ENCODE measurements at regions not wholly inside any gene's neighbourhood (a gene's known extent, or its start where the extent isn't known, plus 50 kb on each side); places are given as distances from the start of the nearest gene placed in this dataset.
"Not testable (repeated sequence)": the region's sequence is repeated elsewhere in the genome, so short reads cannot be mapped to it uniquely, and the experiment has no call there.

DNA sequence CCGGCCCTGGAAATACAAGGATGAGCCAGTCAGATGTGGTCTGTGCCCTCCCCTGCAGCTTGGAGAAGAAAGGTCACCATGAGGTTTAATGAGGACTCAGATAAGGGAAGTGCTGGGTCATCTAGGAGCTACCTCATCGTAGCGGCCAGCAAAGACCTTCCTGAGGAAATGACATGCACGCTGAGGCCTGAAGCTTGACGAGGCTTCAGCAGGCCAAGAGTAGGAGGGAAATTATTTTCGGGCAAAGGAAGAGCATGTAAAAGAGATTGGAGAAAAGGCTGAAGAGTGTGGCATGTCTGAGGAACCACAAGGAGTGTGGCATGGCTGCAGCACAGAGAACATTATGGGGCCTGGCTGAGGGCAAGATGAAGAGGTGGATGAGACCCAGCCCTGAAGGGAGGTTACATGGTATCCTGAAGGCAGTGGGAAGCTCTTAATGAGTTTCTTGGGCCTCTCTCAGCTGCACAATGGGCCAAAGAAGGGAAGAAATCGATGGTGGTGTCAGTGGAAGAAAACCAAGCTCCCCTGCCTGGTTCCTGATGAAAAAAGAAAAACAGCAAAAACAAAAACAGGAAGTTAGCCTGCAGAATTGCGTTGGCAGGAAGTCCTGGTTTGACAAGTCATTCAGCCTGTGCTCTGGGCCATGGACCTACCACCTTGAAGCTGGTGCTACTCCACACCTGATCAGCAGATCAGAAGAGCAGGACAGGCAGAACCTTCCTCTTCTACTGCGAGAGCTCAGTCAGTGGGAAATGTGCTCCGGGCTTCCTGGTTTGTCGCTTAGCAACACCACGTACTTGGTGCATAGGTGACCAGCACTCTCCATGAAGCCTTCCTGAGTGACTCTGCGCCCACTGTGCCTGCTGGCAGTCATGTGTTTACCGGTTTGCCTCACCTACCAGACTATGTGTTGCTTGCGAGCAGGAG is 134.5 kb upstream of the KLF3 start:
- no peak for DNase-seq

DNA sequence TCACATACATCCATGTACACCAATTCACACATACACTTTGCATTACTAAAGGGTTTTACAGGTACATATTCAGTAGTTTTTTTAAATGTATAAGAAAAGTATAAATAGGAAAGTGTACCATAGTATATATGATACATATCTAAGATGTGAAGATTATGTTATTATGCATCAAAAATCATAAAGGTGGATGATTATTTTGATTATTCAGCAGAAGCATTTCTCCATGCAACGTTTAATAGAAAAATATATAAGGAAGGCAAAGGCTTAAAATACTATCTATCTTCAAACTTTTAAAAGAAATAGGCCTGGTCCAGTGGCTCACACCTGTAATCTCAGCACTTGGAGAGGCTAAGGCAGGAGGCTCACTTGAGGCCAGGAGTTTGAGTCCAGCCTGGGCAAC is 133.5 kb upstream of the KLF3 start:
- no peak for DNase-seq

GRCh38 chr4:38531141-38531727 is 132.8 kb upstream of the KLF3 start:
- no peak for DNase-seq

- no peak for DNase-seq
Observed at GRCh38 chr4:38532908-38533499, 131.0 kb upstream of the KLF3 start.

DNA sequence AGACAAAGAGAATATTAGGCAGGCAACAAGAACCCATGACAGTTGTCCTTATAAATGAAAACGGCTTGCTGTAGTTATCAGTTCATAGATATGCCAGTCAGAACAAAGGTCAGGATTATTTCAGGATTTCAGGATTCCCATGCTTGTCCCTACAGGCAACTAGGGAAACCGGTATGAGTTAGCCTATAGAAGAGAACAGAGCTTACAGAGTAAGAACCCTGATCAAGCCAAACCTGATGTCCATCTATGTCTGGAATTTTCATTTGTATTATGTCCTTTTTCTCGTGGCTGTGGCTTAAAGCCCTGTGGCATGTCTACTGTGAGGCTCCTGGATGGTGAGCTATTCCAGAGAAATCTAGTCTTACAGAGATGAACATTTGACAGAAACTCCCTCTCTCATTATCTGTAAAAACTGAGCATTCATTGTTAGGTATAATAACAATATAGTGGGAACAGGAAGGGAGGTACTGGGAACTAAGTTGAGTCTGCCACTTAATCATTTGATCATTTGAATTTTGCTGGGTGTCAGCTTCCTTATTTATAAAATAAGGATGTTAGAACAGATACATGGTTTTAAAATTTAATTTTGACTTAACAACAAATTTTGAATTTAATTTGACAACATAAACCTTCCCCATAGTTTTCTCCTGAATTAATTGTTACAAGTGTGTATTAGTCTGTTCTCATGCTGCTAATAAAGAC is 129.5 kb upstream of the KLF3 start:
- DNase-seq, result no peak

GRCh38 chr4:38535071-38535470 is 128.9 kb upstream of the KLF3 start:
- DNase-seq, result not testable (repeated sequence)

- no peak for DNase-seq
Observed at GRCh38 chr4:38535717-38536116, 128.3 kb upstream of the KLF3 start.

- no peak for DNase-seq
Observed at GRCh38 chr4:38536716-38537115, 127.3 kb upstream of the KLF3 start.

- DNase-seq, result no peak
Observed at GRCh38 chr4:38537666-38538065, 126.3 kb upstream of the KLF3 start.

- no peak for DNase-seq
Observed at GRCh38 chr4:38538517-38538916, 125.5 kb upstream of the KLF3 start.

GRCh38 chr4:38539501-38539900 is 124.5 kb upstream of the KLF3 start:
- DNase-seq, result no peak

DNA sequence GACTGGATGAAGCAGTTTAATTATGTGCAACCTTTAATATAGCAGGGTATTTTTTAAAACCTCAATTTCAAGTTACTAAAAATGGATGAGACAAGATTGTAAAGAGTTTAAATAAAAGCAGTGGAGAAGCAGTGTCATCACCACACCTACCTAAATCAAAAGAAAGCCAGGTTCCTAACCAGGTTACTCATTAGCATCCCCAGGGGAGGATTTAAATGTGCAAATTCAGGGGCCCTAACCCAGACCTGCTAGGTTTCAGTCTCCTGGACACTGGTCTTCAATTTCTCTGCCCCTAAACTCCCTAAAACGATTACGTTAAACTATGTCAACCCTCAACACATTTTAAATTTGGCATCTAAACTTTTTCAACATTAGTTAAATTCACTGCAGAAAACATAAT is 116.9 kb upstream of the KLF3 start:
- DNase-seq, result no peak

DNA sequence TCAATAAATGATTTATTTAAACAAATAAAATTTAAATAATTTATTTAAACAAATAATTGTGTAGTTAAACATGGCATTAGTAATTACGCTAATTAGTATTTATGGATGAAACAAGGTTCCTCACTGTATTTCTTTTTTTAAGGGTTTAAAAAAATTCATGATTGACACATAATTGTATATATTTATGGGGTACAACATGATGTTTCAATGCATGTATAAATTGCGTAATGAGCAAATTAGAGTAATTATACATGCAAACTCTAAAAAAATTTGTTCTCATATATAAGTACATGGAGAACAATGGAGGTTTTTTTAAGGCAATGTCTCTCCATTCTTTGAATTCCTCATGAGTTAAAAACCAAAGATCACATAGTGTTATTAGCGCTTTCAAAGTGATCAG is 115.7 kb upstream of the KLF3 start:
- no peak for DNase-seq

GRCh38 chr4:38559374-38559773 is 104.6 kb upstream of the KLF3 start:
- DNase-seq, result no peak

DNA sequence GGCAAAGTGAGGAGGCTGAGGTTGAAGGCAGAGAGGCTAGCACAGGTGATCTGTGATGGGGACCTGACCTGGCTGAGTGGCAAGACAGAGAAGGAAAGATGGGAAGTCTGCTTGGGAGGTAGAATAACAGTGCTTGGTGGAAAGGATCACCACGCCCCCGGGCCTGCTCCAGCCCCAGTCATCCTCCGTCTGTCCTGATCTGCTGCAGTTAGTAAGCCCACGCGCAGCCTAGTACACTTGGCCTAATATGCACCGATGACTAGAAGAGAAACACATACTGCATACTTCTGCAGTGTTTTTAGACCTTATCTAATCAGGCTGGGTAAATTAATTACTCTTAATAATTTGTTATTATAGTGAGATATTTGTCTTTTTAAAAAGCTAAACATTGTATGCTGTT is 103.7 kb upstream of the KLF3 start:
- DNase-seq, result no peak

- DNase-seq, result no peak
Observed at GRCh38 chr4:38560768-38561558, 103.0 kb upstream of the KLF3 start.

DNA sequence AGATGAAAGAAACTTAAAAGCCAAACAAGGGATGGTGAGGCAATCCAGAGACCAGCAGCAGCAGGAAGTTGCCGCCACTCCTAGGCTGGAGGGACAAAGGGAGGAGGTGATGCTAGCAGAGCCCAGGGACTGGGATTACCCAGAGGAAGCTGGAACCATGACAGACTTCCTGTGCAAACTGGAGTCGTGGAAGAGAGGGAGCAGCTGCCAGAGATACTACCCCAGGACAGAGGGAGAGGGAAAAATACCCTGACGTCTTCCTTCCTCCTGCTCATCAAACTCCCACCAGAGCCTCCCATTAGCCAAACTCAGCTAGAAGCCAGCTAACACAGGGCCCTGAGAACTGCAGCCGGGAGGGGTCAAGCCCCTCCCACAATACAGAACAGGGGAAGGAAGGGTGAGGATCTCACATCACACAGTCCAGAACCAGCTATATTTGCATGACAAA is 101.2 kb upstream of the KLF3 start:
- no peak for DNase-seq

DNA sequence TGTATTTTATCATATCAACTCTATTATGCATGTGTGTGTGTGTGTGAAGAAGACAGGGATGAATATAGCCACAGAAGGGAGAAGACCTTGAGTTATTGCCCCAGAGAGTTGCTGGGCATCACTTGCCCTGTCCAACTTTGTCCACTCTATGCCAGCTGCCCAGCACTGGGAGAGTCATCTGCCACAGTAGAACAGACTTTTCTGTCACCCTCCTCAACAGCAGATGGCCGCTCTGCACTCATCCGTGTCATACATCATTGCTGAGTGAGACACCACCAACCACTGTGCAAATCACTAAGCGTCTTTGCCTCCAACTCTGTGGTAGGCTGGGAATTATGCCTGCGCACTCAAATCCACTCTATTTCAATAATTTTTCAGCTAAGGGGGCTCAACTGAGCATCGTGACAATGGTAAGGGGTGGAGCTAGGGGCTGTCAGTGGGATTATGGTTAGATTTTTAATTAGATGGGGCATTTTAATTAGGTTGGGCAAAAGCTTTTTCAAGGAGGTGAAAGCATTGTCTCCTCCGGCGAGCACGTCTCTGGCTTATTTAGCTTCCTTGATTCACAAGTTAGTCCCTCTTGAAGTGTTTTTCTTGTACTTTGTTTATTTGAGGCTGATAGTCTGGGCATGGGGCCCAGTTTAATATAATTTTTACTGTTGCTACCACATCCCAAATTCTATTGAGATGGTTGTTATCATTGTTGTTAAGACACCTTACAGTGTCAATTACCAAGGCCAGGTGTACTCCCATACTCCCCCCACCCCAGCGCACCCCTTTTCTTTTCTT is 100.1 kb upstream of the KLF3 start:
- no peak for DNase-seq

DNA sequence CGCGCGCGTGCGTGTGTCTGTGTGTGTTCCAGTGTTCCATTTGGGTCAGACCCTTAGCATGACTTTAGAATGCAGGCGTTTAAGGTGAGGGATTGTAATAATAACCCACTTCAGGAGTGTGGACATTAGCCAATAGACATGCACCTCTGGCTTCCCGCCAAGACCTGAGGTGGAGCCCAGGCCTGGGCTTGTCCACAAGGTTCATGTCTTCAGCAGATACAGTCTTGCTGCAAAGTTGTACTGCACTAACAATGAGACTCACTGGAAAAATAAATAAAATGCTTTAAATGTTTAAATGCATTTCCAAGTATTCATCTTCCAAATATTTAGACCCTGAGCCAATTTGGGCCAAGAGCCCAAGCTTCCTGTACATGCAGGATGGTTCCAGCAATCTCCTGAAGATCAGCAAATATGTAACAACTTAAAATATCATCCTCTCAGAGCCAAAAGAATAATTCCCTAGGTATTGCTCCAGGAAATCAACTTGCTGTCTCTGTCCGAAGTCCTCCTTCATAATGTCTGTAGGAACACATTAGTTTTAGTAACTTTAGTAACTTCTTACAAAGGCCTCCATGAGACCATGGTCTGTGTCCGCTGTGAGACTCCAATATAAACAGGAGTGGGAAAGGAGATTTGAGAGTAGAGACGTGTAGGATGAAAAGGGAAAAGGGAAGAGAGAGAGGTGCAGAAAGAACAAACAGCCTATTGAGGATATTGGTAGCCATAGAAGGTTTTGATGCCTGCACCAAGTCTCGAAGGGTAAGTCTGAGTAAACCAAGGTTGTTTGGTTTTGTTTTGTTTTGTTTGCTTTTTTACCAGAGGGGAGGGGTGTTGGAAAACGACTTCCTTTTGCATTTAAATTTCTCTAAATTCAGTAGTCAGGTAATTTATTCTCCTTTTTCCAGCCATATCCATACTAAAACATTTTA is 98.5 kb upstream of the KLF3 start:
- DNase-seq, result no peak

DNA sequence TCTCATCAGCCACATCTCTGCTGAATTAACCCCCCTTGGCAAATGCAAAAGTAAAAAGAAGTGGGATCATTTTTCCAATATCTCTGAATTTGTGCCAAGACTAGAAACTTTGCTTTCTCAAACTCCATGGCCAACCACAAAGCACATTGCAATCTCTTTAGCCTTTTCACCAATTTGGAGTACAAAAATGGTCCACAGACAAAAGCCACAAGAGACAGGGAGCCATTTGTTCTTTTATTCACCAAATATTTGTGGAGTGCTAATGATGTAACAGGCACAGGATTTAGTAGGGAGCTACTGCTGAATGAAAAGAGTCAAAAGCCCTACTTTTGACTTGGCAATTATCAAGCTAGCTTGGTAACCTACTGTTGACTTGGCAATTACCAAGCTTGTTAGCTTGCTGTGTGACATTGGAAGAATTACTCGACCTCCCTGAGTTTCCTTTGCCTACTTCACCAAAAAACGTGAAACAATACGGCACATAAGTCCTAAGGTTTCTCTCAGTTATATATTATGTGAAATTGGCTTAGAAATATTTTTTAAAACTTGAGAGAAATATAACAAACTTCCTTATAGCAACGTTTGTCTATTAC is 97.1 kb upstream of the KLF3 start:
- DNase-seq, result no peak
